HFFc6 (cell line): ENCODE measurements at regions not wholly inside any gene's neighbourhood (a gene's known extent, or its start where the extent isn't known, plus 50 kb on each side); places are given as distances from the start of the nearest gene placed in this dataset.
A peak's percentile ranks its signal among the peaks of the same experiment; 100 is the strongest.

Experiments used
- DNase-seq: peaks from one replicate; pipeline ENCODE4 v3.0.0-alpha.2; 2018
- H3K27ac Mint-ChIP-seq: 2 replicates; pipeline ENCODE4 v1.8.0; 2020; ENCODE audit warnings: mild to moderate bottlenecking, mixed read lengths
- H3K27me3 Mint-ChIP-seq: 2 replicates; pipeline ENCODE4 v1.8.0; 2021; ENCODE audit warnings: mild to moderate bottlenecking, moderate library complexity, mixed read lengths; ENCODE audit not compliant: insufficient read depth
- H3K36me3 Mint-ChIP-seq: 2 replicates; pipeline ENCODE4 v1.8.0; 2021; ENCODE audit warnings: low read depth, mixed read lengths
- H3K4me1 Mint-ChIP-seq: 2 replicates; pipeline ENCODE4 v1.8.0; 2020; ENCODE audit warnings: low read depth, mixed read lengths
- H3K4me3 Mint-ChIP-seq: 2 replicates; pipeline ENCODE4 v1.8.0; 2020; ENCODE audit warnings: mild to moderate bottlenecking, moderate library complexity, mixed read lengths
- H3K9me3 Mint-ChIP-seq: 2 replicates; pipeline ENCODE4 v1.8.0; 2020; ENCODE audit warnings: mild to moderate bottlenecking, mixed read lengths
- TF ChIP-seq, protein P1 (sequence below): fragments of 200-600 bp; sonication (generic); IDR thresholded peaks from 2 replicates; pipeline ENCODE4 v1.5.0; 2021; ENCODE audit warnings: antibody characterized with exemption, mild to moderate bottlenecking

GRCh38 chr13:74219566-74219965, 85.4 kb upstream of the KLF12 start:
- Mint-ChIP-seq H3K4me1 (peaks cover 71% of the 10 kb centered on the region), H3K9me3 (no peaks in the 10 kb centered on the region), H3K4me3 (no peak overlapping the region), H3K27ac (0 out of 2 replicates have a peak overlapping the region, but pooled peaks have one; percentile 2), H3K27me3 (no peaks in the 10 kb centered on the region), H3K36me3 (peaks cover 6% of the 10 kb centered on the region)
- DNase-seq: peak; percentile 23
- TF ChIP-seq, protein P1, sequence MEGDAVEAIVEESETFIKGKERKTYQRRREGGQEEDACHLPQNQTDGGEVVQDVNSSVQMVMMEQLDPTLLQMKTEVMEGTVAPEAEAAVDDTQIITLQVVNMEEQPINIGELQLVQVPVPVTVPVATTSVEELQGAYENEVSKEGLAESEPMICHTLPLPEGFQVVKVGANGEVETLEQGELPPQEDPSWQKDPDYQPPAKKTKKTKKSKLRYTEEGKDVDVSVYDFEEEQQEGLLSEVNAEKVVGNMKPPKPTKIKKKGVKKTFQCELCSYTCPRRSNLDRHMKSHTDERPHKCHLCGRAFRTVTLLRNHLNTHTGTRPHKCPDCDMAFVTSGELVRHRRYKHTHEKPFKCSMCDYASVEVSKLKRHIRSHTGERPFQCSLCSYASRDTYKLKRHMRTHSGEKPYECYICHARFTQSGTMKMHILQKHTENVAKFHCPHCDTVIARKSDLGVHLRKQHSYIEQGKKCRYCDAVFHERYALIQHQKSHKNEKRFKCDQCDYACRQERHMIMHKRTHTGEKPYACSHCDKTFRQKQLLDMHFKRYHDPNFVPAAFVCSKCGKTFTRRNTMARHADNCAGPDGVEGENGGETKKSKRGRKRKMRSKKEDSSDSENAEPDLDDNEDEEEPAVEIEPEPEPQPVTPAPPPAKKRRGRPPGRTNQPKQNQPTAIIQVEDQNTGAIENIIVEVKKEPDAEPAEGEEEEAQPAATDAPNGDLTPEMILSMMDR: no peak

DNA sequence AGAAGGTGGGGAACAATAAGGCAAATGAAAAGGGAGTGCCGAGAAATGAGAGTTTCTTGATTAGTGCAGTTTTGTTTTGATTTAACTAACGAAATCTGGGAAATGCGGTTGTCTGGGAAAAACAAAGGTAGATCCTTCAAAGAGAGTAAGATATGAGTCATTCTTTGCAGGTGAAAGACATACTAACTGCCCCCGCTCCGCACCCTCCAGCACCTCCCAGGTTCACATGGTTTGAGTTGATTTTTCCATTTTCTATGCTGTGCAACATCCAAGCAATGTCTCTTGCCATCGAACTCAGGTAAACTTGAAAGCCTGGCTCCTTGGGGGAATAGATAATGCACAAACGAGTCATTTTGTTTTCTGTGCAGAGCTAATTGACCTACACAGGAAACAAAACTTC, 84.1 kb upstream of the KLF12 start:
- H3K27ac Mint-ChIP-seq: peak overlapping the region; percentile 72
- no peaks in the 10 kb centered on the region for H3K9me3 Mint-ChIP-seq
- peaks cover 82% of the 10 kb centered on the region for H3K4me1 Mint-ChIP-seq
- H3K4me3 Mint-ChIP-seq: peak overlapping the region; percentile 71
- TF ChIP-seq, protein P1: no peak
- no peaks in the 10 kb centered on the region for H3K27me3 Mint-ChIP-seq
- H3K36me3 Mint-ChIP-seq: peaks cover 10% of the 10 kb centered on the region
- no peak for DNase-seq

DNA sequence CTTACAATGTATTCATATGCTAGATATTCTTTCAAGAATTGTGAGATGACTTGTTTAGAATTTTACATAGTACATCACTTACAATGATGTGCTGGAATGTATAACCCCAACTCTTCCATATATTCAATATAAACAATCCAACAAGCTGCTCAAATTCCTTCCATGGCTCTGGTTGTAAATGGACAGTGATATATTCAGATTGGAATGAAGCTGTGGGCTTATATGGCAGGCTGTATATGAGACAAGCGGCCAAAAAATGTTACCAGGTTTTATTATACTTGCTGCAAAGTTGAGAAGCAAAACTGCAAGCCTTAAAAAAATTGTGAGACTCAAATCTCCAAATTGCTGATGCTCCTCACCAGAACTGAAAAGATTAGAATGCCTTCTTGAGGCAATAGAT, 83.6 kb upstream of the KLF12 start:
- Mint-ChIP-seq H3K4me3 (peak overlapping the region; percentile 71), H3K4me1 (peaks cover 82% of the 10 kb centered on the region), H3K27ac (peak overlapping the region; percentile 72), H3K27me3 (no peaks in the 10 kb centered on the region), H3K36me3 (peaks cover 10% of the 10 kb centered on the region), H3K9me3 (no peaks in the 10 kb centered on the region)
- TF ChIP-seq, protein P1: no peak
- peak; percentile 82 for DNase-seq

GRCh38 chr13:74215420-74215819, 81.2 kb upstream of the KLF12 start:
- H3K9me3 Mint-ChIP-seq: no peaks in the 10 kb centered on the region
- H3K36me3 Mint-ChIP-seq: peaks cover 8% of the 10 kb centered on the region; the same call in 1 of the 2 replicates
- no peak for DNase-seq
- H3K27me3 Mint-ChIP-seq: no peaks in the 10 kb centered on the region; the same call in 1 of the 2 replicates
- no peak overlapping the region for H3K27ac Mint-ChIP-seq
- no peak overlapping the region for H3K4me3 Mint-ChIP-seq
- TF ChIP-seq, protein P1: no peak
- H3K4me1 Mint-ChIP-seq: peaks cover 87% of the 10 kb centered on the region

DNA sequence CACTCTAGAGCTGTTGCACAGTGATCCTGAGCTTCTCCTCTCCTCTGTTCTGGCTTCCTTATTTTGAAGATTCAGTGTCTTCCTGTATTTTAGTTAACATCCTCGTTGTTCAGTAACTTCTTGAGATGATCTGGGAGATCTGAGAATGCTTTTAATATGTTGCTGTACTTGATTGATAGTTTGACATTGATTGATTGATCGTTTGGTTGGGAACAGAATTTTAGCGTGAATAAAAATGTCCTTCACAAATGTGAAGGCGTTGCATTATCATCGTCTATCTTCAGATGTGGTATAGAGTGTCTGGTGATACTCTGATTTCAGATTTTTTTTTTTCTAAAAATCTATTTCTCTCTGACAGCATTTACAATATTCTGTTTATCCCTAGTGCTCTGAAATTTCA, 80.1 kb upstream of the KLF12 start:
- Mint-ChIP-seq H3K27ac (no peak overlapping the region; the same call in 1 of the 2 replicates), H3K9me3 (no peaks in the 10 kb centered on the region), H3K27me3 (no peaks in the 10 kb centered on the region; the same call in 1 of the 2 replicates), H3K4me3 (no peak overlapping the region), H3K36me3 (peaks cover 8% of the 10 kb centered on the region; the same call in 1 of the 2 replicates), H3K4me1 (peaks cover 87% of the 10 kb centered on the region)
- DNase-seq: no peak
- TF ChIP-seq, protein P1: no peak
